ENCODE measurements at regions not wholly inside any gene's neighbourhood (a gene's known extent, or its start where the extent isn't known, plus 50 kb on each side); places are given as distances from the start of the nearest gene placed in this dataset.

DNA sequence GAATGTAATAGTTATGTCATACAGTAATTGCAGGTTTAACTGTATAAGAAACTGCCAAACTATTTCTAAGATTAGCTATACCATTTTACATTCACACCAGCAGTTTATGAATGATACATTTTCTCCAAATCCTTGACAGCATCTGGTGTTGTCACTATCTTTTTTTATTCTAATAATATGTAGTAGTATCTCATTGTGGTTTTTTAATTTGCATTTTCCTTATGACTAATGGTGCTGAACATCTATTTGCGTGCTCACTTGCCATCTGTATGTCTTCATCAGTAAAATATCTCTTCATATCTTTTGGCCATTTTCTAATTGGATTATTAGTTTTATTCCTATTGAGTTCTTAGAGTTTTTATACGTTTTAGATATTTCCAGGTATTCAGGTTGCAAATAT lies 994.0 kb upstream of the SEMA6D start:
- TF ChIP-seq, protein P1, sequence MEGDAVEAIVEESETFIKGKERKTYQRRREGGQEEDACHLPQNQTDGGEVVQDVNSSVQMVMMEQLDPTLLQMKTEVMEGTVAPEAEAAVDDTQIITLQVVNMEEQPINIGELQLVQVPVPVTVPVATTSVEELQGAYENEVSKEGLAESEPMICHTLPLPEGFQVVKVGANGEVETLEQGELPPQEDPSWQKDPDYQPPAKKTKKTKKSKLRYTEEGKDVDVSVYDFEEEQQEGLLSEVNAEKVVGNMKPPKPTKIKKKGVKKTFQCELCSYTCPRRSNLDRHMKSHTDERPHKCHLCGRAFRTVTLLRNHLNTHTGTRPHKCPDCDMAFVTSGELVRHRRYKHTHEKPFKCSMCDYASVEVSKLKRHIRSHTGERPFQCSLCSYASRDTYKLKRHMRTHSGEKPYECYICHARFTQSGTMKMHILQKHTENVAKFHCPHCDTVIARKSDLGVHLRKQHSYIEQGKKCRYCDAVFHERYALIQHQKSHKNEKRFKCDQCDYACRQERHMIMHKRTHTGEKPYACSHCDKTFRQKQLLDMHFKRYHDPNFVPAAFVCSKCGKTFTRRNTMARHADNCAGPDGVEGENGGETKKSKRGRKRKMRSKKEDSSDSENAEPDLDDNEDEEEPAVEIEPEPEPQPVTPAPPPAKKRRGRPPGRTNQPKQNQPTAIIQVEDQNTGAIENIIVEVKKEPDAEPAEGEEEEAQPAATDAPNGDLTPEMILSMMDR (conservative IDR thresholded peaks at IDR 0.05; ENCODE audit: low read depth, low read length), result no peak
- TF ChIP-seq EZH2 (IDR thresholded peaks at IDR 0.05; ENCODE audit: borderline replicate concordance, low read depth, low read length, poor library complexity, severe bottlenecking), result no peak
- Histone ChIP-seq H3K36me3 (ENCODE audit: insufficient read depth, low read length, poor library complexity, severe bottlenecking) (no peaks in the 10 kb centered on the region), H3K27ac (ENCODE audit: low read depth, low read length, poor library complexity, severe bottlenecking) (no peak overlapping the region), H3K27me3 (replicated peaks; ENCODE audit: insufficient read depth, low read depth, low read length, poor library complexity) (no peaks in the 10 kb centered on the region), H3K4me3 (ENCODE audit: low read depth, low read length, poor library complexity, severe bottlenecking) (no peak overlapping the region), H3K9me3 (ENCODE audit: low read depth, low read length, poor library complexity, severe bottlenecking) (peaks cover 9% of the 10 kb centered on the region), H3K4me1 (ENCODE audit: insufficient read depth, low read length, poor library complexity, severe bottlenecking) (no peaks in the 10 kb centered on the region)
- BruUV-seq (replicated peaks), result no TSS peak
- no peak for DNase-seq (ENCODE audit: low spot score)
- ChIA-PET POLR2A (ENCODE audit: low non-redundant PET) (no interaction called here), CTCF (no interaction called here)
- intact Hi-C loops (cut with micrococcal nuclease; ENCODE audit: unreplicated experiment), result no loop called here

DNA sequence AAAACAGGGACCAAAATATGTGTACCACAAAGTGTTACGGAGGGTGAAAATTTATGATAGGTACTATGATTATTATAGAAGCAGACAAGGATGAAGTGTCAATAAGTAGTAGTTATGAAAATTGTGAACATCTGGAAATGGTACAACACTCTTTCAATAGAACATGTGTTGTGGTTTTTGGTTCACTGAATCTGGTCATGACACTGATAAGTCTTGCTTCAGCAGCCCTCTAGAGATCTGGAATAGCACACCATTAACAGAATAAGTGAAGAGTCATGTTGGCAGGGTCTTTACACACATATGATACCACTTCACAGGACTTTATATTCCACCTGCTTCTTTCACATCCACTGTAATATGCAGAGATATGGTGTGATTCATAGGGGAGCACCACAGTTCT lies 985.2 kb upstream of the SEMA6D start:
- H3K4me3 ChIP-seq (ENCODE audit: low read depth, low read length, poor library complexity, severe bottlenecking), result no peak overlapping the region
- POLR2A ChIA-PET (ENCODE audit: low non-redundant PET), result no interaction called here
- no peaks in the 10 kb centered on the region for H3K4me1 ChIP-seq (ENCODE audit: insufficient read depth, low read length, poor library complexity, severe bottlenecking)
- CTCF ChIA-PET, result no interaction called here
- H3K27ac ChIP-seq (ENCODE audit: low read depth, low read length, poor library complexity, severe bottlenecking), result no peak overlapping the region
- intact Hi-C loops (cut with micrococcal nuclease; ENCODE audit: unreplicated experiment), result loop anchor here (5.0 kb wide), 1 partner anchor 50 kb away; no protein-coding TSS in a partner anchor
- TF ChIP-seq, protein P1 (conservative IDR thresholded peaks at IDR 0.05; ENCODE audit: low read depth, low read length), result no peak
- TF ChIP-seq EZH2 (IDR thresholded peaks at IDR 0.05; ENCODE audit: borderline replicate concordance, low read depth, low read length, poor library complexity, severe bottlenecking), result no peak
- H3K36me3 ChIP-seq (ENCODE audit: insufficient read depth, low read length, poor library complexity, severe bottlenecking), result no peaks in the 10 kb centered on the region
- no peaks in the 10 kb centered on the region for H3K27me3 ChIP-seq (replicated peaks; ENCODE audit: insufficient read depth, low read depth, low read length, poor library complexity)
- H3K9me3 ChIP-seq (ENCODE audit: low read depth, low read length, poor library complexity, severe bottlenecking), result peaks cover 11% of the 10 kb centered on the region
- no TSS peak for BruUV-seq (replicated peaks)
- no peak for DNase-seq (ENCODE audit: low spot score)

DNA sequence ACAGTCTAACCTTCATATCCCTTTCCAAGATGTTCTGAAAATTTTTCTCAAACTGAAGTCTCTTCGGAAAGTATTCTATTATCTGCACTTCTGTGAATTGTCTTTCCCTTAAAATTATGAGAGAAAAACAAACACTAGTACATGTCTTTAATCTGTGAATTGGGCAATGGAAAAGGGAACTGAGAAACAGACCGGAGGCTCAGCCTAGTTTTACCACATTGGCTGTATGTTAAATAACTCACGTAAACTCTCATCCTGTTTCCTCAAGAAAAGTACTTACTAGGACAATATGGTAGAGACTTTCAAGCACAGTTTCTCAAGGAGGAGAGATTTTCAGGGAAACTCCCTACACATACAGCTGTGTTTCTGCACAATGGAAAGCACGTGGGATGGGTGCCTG lies 982.2 kb upstream of the SEMA6D start:
- H3K36me3 ChIP-seq (ENCODE audit: insufficient read depth, low read length, poor library complexity, severe bottlenecking), result no peaks in the 10 kb centered on the region
- no TSS peak for BruUV-seq (replicated peaks)
- no peak for DNase-seq (ENCODE audit: low spot score)

More for the DNA sequence above, 982.2 kb upstream of the SEMA6D start:
- no peaks in the 10 kb centered on the region for H3K4me1 ChIP-seq (ENCODE audit: insufficient read depth, low read length, poor library complexity, severe bottlenecking)
- ChIA-PET POLR2A (ENCODE audit: low non-redundant PET) (no interaction called here), CTCF (no interaction called here)
- intact Hi-C loops (cut with micrococcal nuclease; ENCODE audit: unreplicated experiment), result no loop called here
- no peak overlapping the region for H3K27ac ChIP-seq (ENCODE audit: low read depth, low read length, poor library complexity, severe bottlenecking)
- no peaks in the 10 kb centered on the region for H3K27me3 ChIP-seq (replicated peaks; ENCODE audit: insufficient read depth, low read depth, low read length, poor library complexity)
- TF ChIP-seq EZH2 (IDR thresholded peaks at IDR 0.05; ENCODE audit: borderline replicate concordance, low read depth, low read length, poor library complexity, severe bottlenecking), result no peak
- TF ChIP-seq, protein P1 (conservative IDR thresholded peaks at IDR 0.05; ENCODE audit: low read depth, low read length), result no peak
- H3K4me3 ChIP-seq (ENCODE audit: low read depth, low read length, poor library complexity, severe bottlenecking), result no peak overlapping the region
- H3K9me3 ChIP-seq (ENCODE audit: low read depth, low read length, poor library complexity, severe bottlenecking), result no peaks in the 10 kb centered on the region
